GM18520 (cell line): ENCODE measurements at regions not wholly inside any gene's neighbourhood (a gene's known extent, or its start where the extent isn't known, plus 50 kb on each side); places are given as distances from the start of the nearest gene placed in this dataset.

Experiments
- ATAC-seq: cut with Tn5 transposase; IDR thresholded peaks from one replicate; pipeline ENCODE4 v1.9.1; 2021; ENCODE audit not compliant: unreplicated experiment

- no peak for ATAC-seq
Observed at GRCh38 chrX:16488959-16489358, 161.0 kb upstream of the S100G start.

- no peak for ATAC-seq
Observed at GRCh38 chrX:16491461-16491860, 158.5 kb upstream of the S100G start.

DNA sequence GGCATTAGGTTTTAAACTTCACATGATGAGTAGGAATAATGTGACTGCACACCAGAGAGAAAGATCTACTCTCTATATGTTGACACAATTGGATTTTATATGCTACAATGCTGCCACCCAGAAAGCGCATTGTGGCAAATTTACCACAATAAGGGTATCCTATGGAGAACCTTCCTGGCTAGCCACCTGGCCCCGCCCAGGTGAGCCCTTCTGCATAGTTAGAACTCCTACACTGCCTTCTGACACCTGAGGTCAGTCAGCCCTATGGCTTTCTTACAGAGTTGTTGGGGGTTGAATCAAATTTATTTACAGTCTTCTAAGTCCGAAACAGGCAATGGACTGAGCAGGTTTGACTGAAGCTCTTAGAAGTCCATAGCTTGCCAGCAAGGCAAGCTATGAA, 153.8 kb upstream of the S100G start:
- no peak for ATAC-seq

DNA sequence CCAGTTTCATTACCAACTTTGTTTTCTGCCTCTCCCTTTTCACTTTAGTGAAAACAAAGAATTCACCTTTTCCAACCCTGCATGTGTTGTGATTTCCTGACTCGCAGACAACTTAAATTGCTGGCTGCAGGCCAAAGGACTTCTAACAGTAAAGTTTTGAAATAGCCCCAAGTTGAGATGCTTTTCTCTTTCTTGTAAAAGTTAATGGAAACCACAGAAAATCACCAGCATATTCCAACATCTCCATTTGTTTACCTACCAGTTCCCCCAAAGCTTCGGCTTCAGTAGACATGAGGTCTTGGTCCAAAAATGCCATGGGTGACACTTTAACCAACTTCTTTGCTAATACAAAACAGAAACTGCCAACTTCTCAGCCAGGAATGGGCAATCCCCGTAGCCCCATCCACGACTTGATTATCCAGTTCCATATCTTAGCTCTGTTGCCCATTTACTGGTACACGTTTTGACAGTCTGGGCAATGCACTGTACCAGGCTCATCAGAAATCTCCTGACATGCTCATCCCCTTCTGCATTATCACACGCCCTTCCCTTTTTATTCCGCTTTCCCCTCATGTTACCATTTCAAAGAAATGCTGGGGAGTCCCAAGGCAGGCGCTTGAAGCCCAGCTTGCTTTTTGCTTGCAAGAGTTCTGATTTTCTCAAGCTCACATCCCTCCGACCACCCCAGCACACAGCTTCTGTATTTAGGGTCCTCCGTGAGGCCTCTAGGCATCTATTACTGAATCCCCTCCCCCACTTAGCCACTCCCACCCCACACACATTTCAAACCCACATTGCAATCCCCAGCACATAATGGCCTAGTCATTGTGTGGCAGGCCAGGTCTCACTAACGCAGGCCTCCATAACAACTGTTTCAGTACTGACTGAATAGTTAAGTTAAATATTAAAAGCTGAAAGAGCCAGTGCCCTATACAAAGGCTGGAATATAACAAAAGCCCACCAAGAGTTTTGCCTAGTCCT, 137.9 kb upstream of the S100G start:
- ATAC-seq, result no peak

DNA sequence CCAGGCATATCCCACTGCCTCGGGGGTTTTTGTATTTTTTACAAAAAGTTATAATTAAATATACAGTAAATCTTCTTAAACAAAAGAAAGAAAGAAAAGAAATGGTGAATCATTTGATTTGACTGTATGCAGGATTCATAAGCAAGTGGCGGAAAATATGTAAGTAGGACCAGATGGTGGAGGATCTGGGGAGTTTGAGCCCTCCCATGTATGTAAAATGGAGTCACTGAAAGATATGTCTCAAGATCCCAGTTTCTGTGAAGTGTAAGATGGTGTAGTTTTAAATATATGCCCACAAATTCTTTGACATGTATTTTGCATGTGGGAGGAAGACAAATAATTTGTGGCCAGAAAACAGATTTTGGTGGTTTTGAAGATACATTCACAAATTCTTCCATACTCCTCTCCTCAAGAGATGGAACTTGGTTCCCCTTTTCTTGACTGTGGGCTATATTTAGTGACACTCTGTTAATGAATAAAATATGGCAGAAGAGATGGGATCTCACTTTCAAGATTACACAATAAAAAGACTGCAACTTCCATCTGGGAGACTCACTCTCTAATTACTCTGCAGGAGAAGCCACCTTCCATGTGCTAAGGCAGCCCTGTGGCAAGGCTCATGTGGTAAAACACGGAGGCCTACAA, 133.6 kb upstream of the S100G start:
- ATAC-seq, result no peak

DNA sequence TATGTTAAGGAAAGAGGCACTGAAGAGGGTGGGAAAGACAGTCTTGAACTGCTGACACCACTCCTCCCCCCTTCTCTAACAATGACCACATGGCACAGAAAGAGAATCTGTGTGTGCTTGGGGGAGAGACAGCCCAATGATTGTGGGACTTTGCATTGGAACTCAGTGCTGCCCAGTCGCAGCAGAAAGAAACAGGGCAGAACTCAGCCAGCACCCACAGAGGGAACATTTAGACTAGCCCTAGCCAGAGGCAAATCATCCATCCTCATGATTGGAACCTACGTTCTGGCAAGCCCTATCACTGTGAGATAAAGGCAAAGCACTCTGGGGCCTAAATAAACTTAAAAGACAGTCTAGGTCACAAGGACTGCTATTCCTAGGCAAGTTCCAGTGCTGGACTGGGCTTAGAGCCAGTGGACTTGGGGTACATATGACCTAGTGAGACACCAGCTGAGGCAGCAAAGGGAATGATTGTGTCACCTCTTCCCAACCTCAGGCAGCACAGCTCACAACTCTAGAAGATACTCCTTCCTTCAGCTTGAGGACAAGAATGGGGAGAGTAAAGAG, 132.8 kb upstream of the S100G start:
- no peak for ATAC-seq

- no peak for ATAC-seq
Observed at GRCh38 chrX:16518131-16518530, 131.8 kb upstream of the S100G start.

- no peak for ATAC-seq
Observed at GRCh38 chrX:16524316-16524715, 125.6 kb upstream of the S100G start.

DNA sequence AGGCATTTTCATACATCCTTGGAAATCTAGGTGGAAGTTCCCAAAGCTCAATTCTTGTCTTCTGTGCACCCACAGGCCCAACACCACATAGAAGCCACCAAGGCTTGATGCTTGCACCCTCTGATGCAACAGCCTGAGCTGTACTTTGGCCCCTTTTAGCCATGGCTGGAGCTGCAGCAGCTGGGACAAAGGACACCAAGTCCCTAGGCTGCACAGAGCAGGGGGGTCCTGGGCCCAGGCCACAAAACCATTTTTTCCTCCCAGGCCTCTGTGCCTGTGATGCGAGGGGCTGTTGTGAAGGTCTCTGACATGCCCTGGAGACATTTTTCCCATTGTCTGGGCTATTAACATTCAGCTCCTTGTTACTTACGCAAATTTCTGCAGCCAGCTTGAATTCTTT, 124.0 kb upstream of the S100G start:
- no peak for ATAC-seq

DNA sequence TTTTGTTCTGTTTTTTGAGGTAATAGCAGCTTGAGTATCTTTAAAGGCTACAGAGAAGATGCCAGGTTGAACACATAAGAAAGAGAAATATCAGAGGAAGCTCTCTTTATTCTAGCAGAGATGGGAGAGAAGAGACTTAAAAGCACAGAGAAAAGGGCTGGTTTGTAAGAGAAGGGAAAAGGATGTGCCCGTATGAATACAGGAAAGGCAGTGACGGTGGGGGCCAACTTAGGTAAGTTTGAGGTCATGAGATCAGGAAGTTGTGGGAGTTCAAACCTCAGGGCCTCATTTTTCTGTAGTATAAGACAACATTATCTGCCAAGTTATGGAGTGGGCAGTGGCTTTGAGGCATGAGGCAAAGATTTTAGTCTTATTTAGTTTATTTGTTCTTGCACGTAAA, 121.3 kb upstream of the S100G start:
- no peak for ATAC-seq
